ENCODE measurements at regions not wholly inside any gene's neighbourhood (a gene's known extent, or its start where the extent isn't known, plus 50 kb on each side); places are given as distances from the start of the nearest gene placed in this dataset.
A peak's percentile ranks its signal among the peaks of the same experiment; 100 is the strongest.

- ATAC-seq, result no peak
- intact Hi-C loops (cut with DNase I), result no loop called here
- no peak for DNase-seq (ENCODE audit: low spot score)
Observed at GRCh38 chr6:6376845-6377244, 56.4 kb upstream of the F13A1 start.

- intact Hi-C loops (cut with DNase I), result no loop called here
- ATAC-seq, result no peak
Observed at GRCh38 chr6:6377621-6378020, 57.2 kb upstream of the F13A1 start.

GRCh38 chr6:6379573-6379972 lies 59.1 kb upstream of the F13A1 start:
- intact Hi-C loops (cut with DNase I), result no loop called here
- no peak for DNase-seq (ENCODE audit: low spot score)
- no peak for ATAC-seq

More at GRCh38 chr6:6377621-6378020, 57.2 kb upstream of the F13A1 start:
- DNase-seq (ENCODE audit: low spot score), result no peak

- intact Hi-C loops (cut with DNase I), result no loop called here
- ATAC-seq (no peak), DNase-seq (ENCODE audit: low spot score) (no peak)
Observed at GRCh38 chr6:6384520-6384919, 64.1 kb upstream of the F13A1 start.

GRCh38 chr6:6386010-6386409 lies 65.5 kb upstream of the F13A1 start:
- ATAC-seq, result no peak
- DNase-seq (ENCODE audit: low spot score), result no peak
- intact Hi-C loops (cut with DNase I), result no loop called here

- no peak for DNase-seq (ENCODE audit: low spot score)
- intact Hi-C loops (cut with DNase I), result no loop called here
- no peak for ATAC-seq
Observed at GRCh38 chr6:6390849-6391602, 70.6 kb upstream of the F13A1 start.

GRCh38 chr6:6392214-6393068 lies 72.0 kb upstream of the F13A1 start:
- intact Hi-C loops (cut with DNase I), result no loop called here
- no peak for ATAC-seq

GRCh38 chr6:6393069-6393529 lies 72.6 kb upstream of the F13A1 start:
- no peak for DNase-seq (ENCODE audit: low spot score)
- ATAC-seq, result no peak
- intact Hi-C loops (cut with DNase I), result no loop called here

More at GRCh38 chr6:6392214-6393068, 72.0 kb upstream of the F13A1 start:
- no peak for DNase-seq (ENCODE audit: low spot score)

GRCh38 chr6:6395581-6396197 lies 75.2 kb upstream of the F13A1 start:
- ATAC-seq (peak; percentile 72), DNase-seq (ENCODE audit: low spot score) (no peak)
- intact Hi-C loops (cut with DNase I), result no loop called here

GRCh38 chr6:6397842-6398241 lies 77.4 kb upstream of the F13A1 start:
- ATAC-seq (no peak), DNase-seq (ENCODE audit: low spot score) (no peak)
- intact Hi-C loops (cut with DNase I), result no loop called here

GRCh38 chr6:6399568-6399967 lies 79.1 kb upstream of the F13A1 start:
- intact Hi-C loops (cut with DNase I), result no loop called here
- no peak for ATAC-seq
- no peak for DNase-seq (ENCODE audit: low spot score)

- DNase-seq (ENCODE audit: low spot score) (no peak), ATAC-seq (no peak)
- intact Hi-C loops (cut with DNase I), result no loop called here
Observed at GRCh38 chr6:6401401-6401800, 80.9 kb upstream of the F13A1 start.

- intact Hi-C loops (cut with DNase I), result no loop called here
- no peak for ATAC-seq
Observed at GRCh38 chr6:6402006-6402405, 81.5 kb upstream of the F13A1 start.

GRCh38 chr6:6402591-6402990 lies 82.1 kb upstream of the F13A1 start:
- intact Hi-C loops (cut with DNase I), result no loop called here
- no peak for DNase-seq (ENCODE audit: low spot score)

More at GRCh38 chr6:6402006-6402405, 81.5 kb upstream of the F13A1 start:
- no peak for DNase-seq (ENCODE audit: low spot score)

GRCh38 chr6:6405031-6405430 lies 84.6 kb upstream of the F13A1 start:
- intact Hi-C loops (cut with DNase I), result no loop called here
- ATAC-seq (no peak), DNase-seq (ENCODE audit: low spot score) (no peak)

More at GRCh38 chr6:6402591-6402990, 82.1 kb upstream of the F13A1 start:
- ATAC-seq, result no peak

- intact Hi-C loops (cut with DNase I), result no loop called here
- peak; percentile 88 for ATAC-seq
Observed at GRCh38 chr6:6405997-6406714, 85.7 kb upstream of the F13A1 start.

GRCh38 chr6:6406715-6407070 lies 86.2 kb upstream of the F13A1 start:
- intact Hi-C loops (cut with DNase I), result no loop called here
- DNase-seq (ENCODE audit: low spot score) (no peak), ATAC-seq (peak; percentile 30)

More at GRCh38 chr6:6405997-6406714, 85.7 kb upstream of the F13A1 start:
- DNase-seq (ENCODE audit: low spot score), result no peak

GRCh38 chr6:6407071-6407741 lies 86.7 kb upstream of the F13A1 start:
- peak; percentile 85 for ATAC-seq
- intact Hi-C loops (cut with DNase I), result no loop called here
- no peak for DNase-seq (ENCODE audit: low spot score)
